ENCODE measurements at regions not wholly inside any gene's neighbourhood (a gene's known extent, or its start where the extent isn't known, plus 50 kb on each side); places are given as distances from the start of the nearest gene placed in this dataset.

DNA sequence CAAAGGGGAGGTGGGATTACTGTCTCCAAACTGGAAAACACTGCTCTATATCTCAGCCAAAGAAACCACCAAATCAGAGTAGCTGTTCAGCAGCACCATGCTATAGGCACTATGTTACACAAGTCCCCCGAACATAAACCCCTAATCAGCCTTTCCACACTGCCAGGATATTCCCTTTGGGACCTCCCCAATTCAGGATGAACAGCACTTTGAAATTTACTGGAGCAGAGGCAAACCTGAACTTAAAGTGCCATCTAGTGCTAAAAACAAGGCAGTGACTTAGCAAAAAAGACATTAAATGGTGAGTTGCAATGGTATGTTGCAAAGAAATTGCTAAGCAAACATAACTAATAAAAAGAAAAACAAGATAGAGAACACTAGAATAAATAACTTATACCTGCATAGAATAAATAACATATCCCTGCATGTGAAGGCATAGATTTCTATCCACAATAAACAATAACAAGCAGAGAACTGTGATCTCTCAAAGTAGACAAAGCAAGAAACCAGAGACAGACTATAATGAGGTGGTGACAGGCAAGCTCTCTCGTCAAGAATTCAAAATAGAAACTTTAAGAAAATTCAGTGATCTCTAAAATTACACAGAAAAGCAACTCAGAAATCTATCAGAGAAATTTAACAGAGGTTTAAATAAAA lies 584.4 kb upstream of the ACO1 start (continued):
- TF ChIP-seq, protein P1, sequence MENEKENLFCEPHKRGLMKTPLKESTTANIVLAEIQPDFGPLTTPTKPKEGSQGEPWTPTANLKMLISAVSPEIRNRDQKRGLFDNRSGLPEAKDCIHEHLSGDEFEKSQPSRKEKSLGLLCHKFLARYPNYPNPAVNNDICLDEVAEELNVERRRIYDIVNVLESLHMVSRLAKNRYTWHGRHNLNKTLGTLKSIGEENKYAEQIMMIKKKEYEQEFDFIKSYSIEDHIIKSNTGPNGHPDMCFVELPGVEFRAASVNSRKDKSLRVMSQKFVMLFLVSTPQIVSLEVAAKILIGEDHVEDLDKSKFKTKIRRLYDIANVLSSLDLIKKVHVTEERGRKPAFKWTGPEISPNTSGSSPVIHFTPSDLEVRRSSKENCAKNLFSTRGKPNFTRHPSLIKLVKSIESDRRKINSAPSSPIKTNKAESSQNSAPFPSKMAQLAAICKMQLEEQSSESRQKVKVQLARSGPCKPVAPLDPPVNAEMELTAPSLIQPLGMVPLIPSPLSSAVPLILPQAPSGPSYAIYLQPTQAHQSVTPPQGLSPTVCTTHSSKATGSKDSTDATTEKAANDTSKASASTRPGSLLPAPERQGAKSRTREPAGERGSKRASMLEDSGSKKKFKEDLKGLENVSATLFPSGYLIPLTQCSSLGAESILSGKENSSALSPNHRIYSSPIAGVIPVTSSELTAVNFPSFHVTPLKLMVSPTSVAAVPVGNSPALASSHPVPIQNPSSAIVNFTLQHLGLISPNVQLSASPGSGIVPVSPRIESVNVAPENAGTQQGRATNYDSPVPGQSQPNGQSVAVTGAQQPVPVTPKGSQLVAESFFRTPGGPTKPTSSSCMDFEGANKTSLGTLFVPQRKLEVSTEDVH (IDR thresholded peaks at IDR 0.05; ENCODE audit: low read depth, partially characterized antibody): no peak

DNA sequence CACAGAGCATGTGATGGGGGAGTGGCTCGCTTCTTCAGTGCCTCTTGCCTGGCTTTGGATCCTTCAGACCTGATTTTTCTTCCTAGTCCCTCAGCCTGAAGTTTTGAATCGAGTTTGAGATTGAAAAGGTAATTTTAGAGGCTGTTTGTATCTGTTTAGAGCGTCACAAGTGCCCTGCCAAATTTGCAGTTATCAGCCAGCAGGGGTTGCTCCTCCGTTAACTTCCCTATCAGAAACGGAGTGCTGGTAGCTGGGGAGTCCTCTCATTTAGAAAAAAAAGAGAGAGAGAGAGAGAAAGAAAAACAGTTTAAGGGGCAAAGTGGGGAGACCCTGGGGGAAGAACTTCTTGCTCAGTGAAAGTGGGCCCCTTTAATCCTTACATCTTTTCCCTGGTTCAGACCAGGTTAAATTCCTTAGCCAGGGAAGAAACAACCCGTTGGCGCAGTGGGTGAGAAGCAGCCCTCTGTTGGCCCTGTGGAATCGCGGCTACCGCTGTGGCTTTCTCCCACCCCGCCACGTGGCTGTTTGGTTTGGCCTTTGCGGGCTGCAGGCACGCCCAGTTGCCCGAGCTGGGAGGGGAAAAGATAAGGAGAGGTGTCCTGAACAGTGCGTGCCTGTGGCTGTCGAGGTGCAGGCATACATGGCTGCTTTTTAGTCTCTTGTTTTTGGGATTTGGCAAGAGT lies 576.7 kb upstream of the ACO1 start:
- ChIA-PET CTCF (no interaction called here), RAD21 (ENCODE audit: unreplicated experiment) (no interaction called here)

More for the DNA sequence above, 576.7 kb upstream of the ACO1 start:
- TF ChIP-seq CBX5 (IDR thresholded peaks at IDR 0.05; ENCODE audit: low read depth) (no peak), MEF2A (IDR thresholded peaks at IDR 0.05; ENCODE audit: insufficient read depth, low read depth, low read length) (no peak), ZNF207 (IDR thresholded peaks at IDR 0.05; ENCODE audit: borderline replicate concordance) (no peak), SIN3A (IDR thresholded peaks at IDR 0.05; ENCODE audit: low read depth, low read length) (no peak), POLR2A (IDR thresholded peaks at IDR 0.05; ENCODE audit: low read depth, low read length) (no peak), FOXM1 (IDR thresholded peaks at IDR 0.05; ENCODE audit: low read depth, low read length) (no peak), EP300 (IDR thresholded peaks at IDR 0.05; ENCODE audit: borderline replicate concordance in 1 of 2, control insufficient read depth in 1 of 2, low read depth in 2 of 2, low read length in 2 of 2) (no peak), RAD21 (IDR thresholded peaks at IDR 0.05; ENCODE audit: insufficient read depth, low read depth, low read length) (peak; percentile 28; the same call in 1 of the 2 replicates)
- TF ChIP-seq, protein P2, sequence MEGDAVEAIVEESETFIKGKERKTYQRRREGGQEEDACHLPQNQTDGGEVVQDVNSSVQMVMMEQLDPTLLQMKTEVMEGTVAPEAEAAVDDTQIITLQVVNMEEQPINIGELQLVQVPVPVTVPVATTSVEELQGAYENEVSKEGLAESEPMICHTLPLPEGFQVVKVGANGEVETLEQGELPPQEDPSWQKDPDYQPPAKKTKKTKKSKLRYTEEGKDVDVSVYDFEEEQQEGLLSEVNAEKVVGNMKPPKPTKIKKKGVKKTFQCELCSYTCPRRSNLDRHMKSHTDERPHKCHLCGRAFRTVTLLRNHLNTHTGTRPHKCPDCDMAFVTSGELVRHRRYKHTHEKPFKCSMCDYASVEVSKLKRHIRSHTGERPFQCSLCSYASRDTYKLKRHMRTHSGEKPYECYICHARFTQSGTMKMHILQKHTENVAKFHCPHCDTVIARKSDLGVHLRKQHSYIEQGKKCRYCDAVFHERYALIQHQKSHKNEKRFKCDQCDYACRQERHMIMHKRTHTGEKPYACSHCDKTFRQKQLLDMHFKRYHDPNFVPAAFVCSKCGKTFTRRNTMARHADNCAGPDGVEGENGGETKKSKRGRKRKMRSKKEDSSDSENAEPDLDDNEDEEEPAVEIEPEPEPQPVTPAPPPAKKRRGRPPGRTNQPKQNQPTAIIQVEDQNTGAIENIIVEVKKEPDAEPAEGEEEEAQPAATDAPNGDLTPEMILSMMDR (IDR thresholded peaks at IDR 0.05 in 2 of 3, conservative IDR thresholded peaks at IDR 0.05 in 1 of 3; ENCODE audit: control insufficient read depth in 2 of 3, extremely low read depth in 1 of 3, insufficient read depth in 1 of 3, low read depth in 3 of 3, low read length in 3 of 3): 0 out of 6 replicates have a peak, but pooled peaks of 2 of the 3 experiments have one; percentile 7 to 15
- TF ChIP-seq, protein P3, sequence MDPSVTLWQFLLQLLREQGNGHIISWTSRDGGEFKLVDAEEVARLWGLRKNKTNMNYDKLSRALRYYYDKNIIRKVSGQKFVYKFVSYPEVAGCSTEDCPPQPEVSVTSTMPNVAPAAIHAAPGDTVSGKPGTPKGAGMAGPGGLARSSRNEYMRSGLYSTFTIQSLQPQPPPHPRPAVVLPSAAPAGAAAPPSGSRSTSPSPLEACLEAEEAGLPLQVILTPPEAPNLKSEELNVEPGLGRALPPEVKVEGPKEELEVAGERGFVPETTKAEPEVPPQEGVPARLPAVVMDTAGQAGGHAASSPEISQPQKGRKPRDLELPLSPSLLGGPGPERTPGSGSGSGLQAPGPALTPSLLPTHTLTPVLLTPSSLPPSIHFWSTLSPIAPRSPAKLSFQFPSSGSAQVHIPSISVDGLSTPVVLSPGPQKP (IDR thresholded peaks at IDR 0.05; ENCODE audit: low read depth, low read length): no peak
- POLR2A ChIA-PET: no interaction called here
- H3K36me3 ChIP-seq (ENCODE audit: control insufficient read depth in 2 of 2, insufficient read depth in 2 of 2, low read length in 1 of 2): no peaks in the 10 kb centered on the region
- no peak overlapping the region for H3K27ac ChIP-seq (ENCODE audit: control insufficient read depth, insufficient read depth)
- H4K20me1 ChIP-seq (ENCODE audit: control insufficient read depth, insufficient read depth): no peaks in the 10 kb centered on the region
- H3K4me1 ChIP-seq (ENCODE audit: control insufficient read depth, insufficient read depth, low read length): no peaks in the 10 kb centered on the region
- no TSS peak for BruUV-seq (replicated peaks)
- no peak overlapping the region for H3K4me3 ChIP-seq
- H3K4me2 ChIP-seq (ENCODE audit: control insufficient read depth, insufficient read depth): no peak overlapping the region
- no peak overlapping the region for H2AFZ ChIP-seq (ENCODE audit: control insufficient read depth, low read depth, low read length)
- no peaks in the 10 kb centered on the region for H3K27me3 ChIP-seq (replicated peaks in 1 of 2; ENCODE audit: control insufficient read depth in 2 of 2, insufficient read depth in 2 of 2, low read length in 1 of 2)
- SMC1A ChIA-PET (ENCODE audit: uncharacterized antibody, unreplicated experiment): no interaction called here
- no peak overlapping the region for H3K9ac ChIP-seq (ENCODE audit: control insufficient read depth, insufficient read depth, low read length)
- H3K9me3 ChIP-seq (replicated peaks; ENCODE audit: control insufficient read depth, insufficient read depth, low read length): no peaks in the 10 kb centered on the region
- no peak for FAIRE-seq
- WGBS (ENCODE audit: insufficient coverage, insufficient replicate concordance, low lambda C conversion rate, missing lambda C conversion rate): 39% methylated on average over 17 of the region's 17 CpGs
- DNase-seq (ENCODE audit: low read depth, low spot score): no peak
- no peaks in the 10 kb centered on the region for H3K79me2 ChIP-seq (ENCODE audit: control insufficient read depth, insufficient read depth, low read length)
- peak; percentile 48; the same call in 2 of the 3 replicates for ATAC-seq
- in situ Hi-C loops (cut with MboI): no loop called here
- intact Hi-C loops (cut with micrococcal nuclease; ENCODE audit: unreplicated experiment): loop anchor here (10.0 kb wide), 1 partner anchor 447 kb away; no protein-coding TSS in a partner anchor
